PC-3 (cell line): ENCODE measurements at regions not wholly inside any gene's neighbourhood (a gene's known extent, or its start where the extent isn't known, plus 50 kb on each side); places are given as distances from the start of the nearest gene placed in this dataset.

Source experiments
- ATAC-seq: fragments of 200-7000 bp; cut with Tn5 transposase; 2 replicates; pipeline ENCODE4 v1.9.1; 2020; ENCODE audit warnings: mild to moderate bottlenecking, moderate library complexity
- BruUV-seq: library from RNA; stranded (reverse); fragments of 400-500 nt; replicated peaks from 2 replicates; lab custom pipeline; 2021; lab: Mats Ljungman, UMichigan
- CTCF ChIA-PET: fragments of 300-600 bp; sonication (Branson Sonifier 250); formaldehyde crosslinking; loops from one replicate; lab custom pipeline; 2022; ENCODE audit warnings: antibody characterized with exemption; lab: Charles Lee
- POLR2A ChIA-PET: fragments of 300-600 bp; sonication (Branson Sonifier 250); formaldehyde crosslinking; loops from one replicate; lab custom pipeline; 2022; ENCODE audit warnings: antibody characterized with exemption; ENCODE audit not compliant: unreplicated experiment; lab: Charles Lee
- DNase-seq: peaks from one replicate; pipeline ENCODE4 v3.0.0-alpha.2; 2015
- H2AFZ ChIP-seq: fragments of 300-600 bp; sonication (generic); 2 replicates; pipeline ENCODE4 v1.6.0; 2016; ENCODE audit warnings: antibody characterized with exemption, low read length
- H3F3A ChIP-seq: fragments of 300-600 bp; sonication (generic); one replicate; pipeline ENCODE4 v1.6.0; 2017; ENCODE audit warnings: antibody characterized with exemption, low read length, control low read depth, mild to moderate bottlenecking; ENCODE audit not compliant: unreplicated experiment
- H3K27ac ChIP-seq: fragments of 300-600 bp; sonication (generic); 2 replicates; pipeline ENCODE4 v1.5.1; 2016; ENCODE audit warnings: mild to moderate bottlenecking, low read length
- H3K27me3 ChIP-seq: fragments of 300-600 bp; sonication (generic); 2 replicates; pipeline ENCODE4 v1.6.1; 2016; ENCODE audit warnings: low read length, mixed read lengths
- H3K36me3 ChIP-seq: fragments of 300-600 bp; sonication (generic); 2 replicates; pipeline ENCODE4 v1.6.1; 2016; ENCODE audit warnings: low read depth, mixed run types, low read length, mixed read lengths
- H3K4me1 ChIP-seq: fragments of 300-600 bp; sonication (generic); 2 replicates; pipeline ENCODE4 v1.5.1; 2016; ENCODE audit warnings: low read length; ENCODE audit not compliant: insufficient read depth
- H3K4me2 ChIP-seq: fragments of 300-600 bp; sonication (generic); 2 replicates; pipeline ENCODE4 v1.6.0; 2016; ENCODE audit warnings: low read length
- H3K4me3 ChIP-seq: fragments of 300-600 bp; sonication (generic); 2 replicates; pipeline ENCODE4 v1.5.1; 2016; ENCODE audit warnings: mild to moderate bottlenecking, low read length, mixed read lengths
- H3K79me2 ChIP-seq: fragments of 300-600 bp; sonication (generic); 2 replicates; pipeline ENCODE4 v1.6.1; 2017; ENCODE audit warnings: low read length, mixed read lengths
- H3K9ac ChIP-seq: fragments of 300-600 bp; sonication (generic); 2 replicates; pipeline ENCODE4 v1.6.0; 2016; ENCODE audit warnings: mild to moderate bottlenecking, low read length
- H3K9me2 ChIP-seq: fragments of 300-600 bp; sonication (generic); replicated peaks from 2 replicates; pipeline ENCODE4 v1.6.1; 2016; ENCODE audit warnings: mixed run types, low read length, mixed read lengths
- H3K9me3 ChIP-seq: fragments of 300-600 bp; sonication (generic); 2 replicates; pipeline ENCODE4 v1.6.1; 2016; ENCODE audit warnings: low read length, mixed read lengths
- H4K20me1 ChIP-seq: fragments of 300-600 bp; sonication (generic); 2 replicates; pipeline ENCODE4 v1.6.1; 2016; ENCODE audit warnings: low read length, mixed read lengths
- CTCF ChIP-seq: fragments of 300-600 bp; sonication (generic); conservative IDR thresholded peaks from 2 replicates; pipeline ENCODE4 v1.5.1; 2017; ENCODE audit warnings: antibody characterized with exemption, low read depth, mild to moderate bottlenecking, low read length
- EZH2 ChIP-seq: fragments of 300-600 bp; sonication (generic); IDR thresholded peaks from one replicate; pipeline ENCODE4 v1.6.1; 2017; ENCODE audit warnings: antibody characterized with exemption, mild to moderate bottlenecking, low read length; ENCODE audit not compliant: unreplicated experiment
- EZH2phosphoT487 ChIP-seq: fragments of 300-600 bp; sonication (generic); IDR thresholded peaks from 2 replicates; pipeline ENCODE4 v1.6.1; 2018; ENCODE audit warnings: mild to moderate bottlenecking, antibody characterized with exemption, low read length, borderline replicate concordance
- intact Hi-C: fragments of 100-400 bp; cut with micrococcal nuclease; formaldehyde crosslinking; loops from 2 replicates; pipeline ENCODE4 v1.9.0; 2023

GRCh38 chr20:11861479-11861878, 56.2 kb upstream of the BTBD3 start:
- Histone ChIP-seq H3K9me3 (no peaks in the 10 kb centered on the region), H3K4me1 (no peaks in the 10 kb centered on the region), H2AFZ (no peak overlapping the region), H3K9me2 (no peaks in the 10 kb centered on the region; the same call in 1 of the 2 replicates), H3F3A (no peaks in the 10 kb centered on the region), H3K4me3 (no peak overlapping the region), H3K9ac (no peak overlapping the region), H3K27ac (no peak overlapping the region), H3K36me3 (no peaks in the 10 kb centered on the region), H3K79me2 (no peaks in the 10 kb centered on the region), H4K20me1 (no peaks in the 10 kb centered on the region), H3K27me3 (no peaks in the 10 kb centered on the region), H3K4me2 (no peak overlapping the region)
- intact Hi-C loops, result no loop called here
- no peak for TF ChIP-seq EZH2
- TF ChIP-seq CTCF, result no peak
- TF ChIP-seq EZH2phosphoT487, result no peak
- BruUV-seq, result no TSS peak
- CTCF ChIA-PET, result no interaction called here
- ATAC-seq, result no peak
- no peak for DNase-seq
- POLR2A ChIA-PET, result no interaction called here

DNA sequence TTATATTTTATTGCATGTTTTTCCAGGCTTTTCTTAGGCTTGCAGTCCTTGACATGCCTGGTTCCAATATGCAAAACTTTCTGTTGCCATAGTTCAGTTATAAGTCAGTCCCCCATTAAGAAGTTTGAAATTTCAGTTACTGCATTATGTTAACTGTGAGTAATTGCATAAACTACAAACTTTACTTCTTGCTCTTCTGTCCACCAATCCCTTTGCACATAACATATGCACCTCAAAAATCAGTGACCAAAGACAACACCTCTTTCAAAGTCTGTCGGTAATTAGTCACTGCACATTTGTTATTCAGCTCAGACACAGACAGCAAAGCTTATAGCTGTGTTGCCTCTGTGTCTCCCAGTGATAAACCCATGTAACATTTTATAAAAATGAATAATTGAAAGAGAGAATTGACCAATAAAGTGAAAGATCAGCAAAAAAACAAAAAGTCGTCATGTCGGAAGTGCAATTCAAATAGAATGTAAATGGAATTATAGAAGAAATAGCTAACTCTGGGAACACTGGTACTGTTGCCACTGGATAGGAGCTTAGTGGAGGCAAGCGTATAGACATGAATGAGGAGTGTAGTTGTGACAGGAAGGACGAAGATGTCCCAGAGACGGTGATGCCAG, 50.3 kb upstream of the BTBD3 start:
- H3F3A ChIP-seq, result no peaks in the 10 kb centered on the region
- no TSS peak for BruUV-seq
- DNase-seq (no peak), ATAC-seq (no peak)
- no peaks in the 10 kb centered on the region; the same call in 1 of the 2 replicates for H3K9me2 ChIP-seq
- no peak for TF ChIP-seq CTCF
- no peak for TF ChIP-seq EZH2phosphoT487
- TF ChIP-seq EZH2, result no peak
- CTCF ChIA-PET, result no interaction called here
- H2AFZ ChIP-seq, result no peak overlapping the region
- intact Hi-C loops, result no loop called here
- H3K27me3 ChIP-seq, result no peaks in the 10 kb centered on the region
- no peaks in the 10 kb centered on the region for H4K20me1 ChIP-seq
- H3K79me2 ChIP-seq, result no peaks in the 10 kb centered on the region
- H3K4me2 ChIP-seq, result no peak overlapping the region
- no peaks in the 10 kb centered on the region for H3K36me3 ChIP-seq
- no peaks in the 10 kb centered on the region for H3K4me1 ChIP-seq
- H3K4me3 ChIP-seq, result no peak overlapping the region
- no peaks in the 10 kb centered on the region for H3K9me3 ChIP-seq
- POLR2A ChIA-PET, result no interaction called here
- no peak overlapping the region for H3K9ac ChIP-seq
- no peak overlapping the region for H3K27ac ChIP-seq
